ENCODE measurements at regions not wholly inside any gene's neighbourhood (a gene's known extent, or its start where the extent isn't known, plus 50 kb on each side); places are given as distances from the start of the nearest gene placed in this dataset.

- no peak for TF ChIP-seq CTCF (IDR thresholded peaks at IDR 0.05; ENCODE audit: insufficient read depth, low read length)
- H3K4me3 ChIP-seq (ENCODE audit: low read depth, low read length): no peak overlapping the region
Observed at GRCh38 chr4:129550281-129550785, 454.4 kb downstream of the C4orf33 start.

GRCh38 chr4:129561280-129561679 lies 465.3 kb downstream of the C4orf33 start:
- no peak for DNase-seq (ENCODE audit: low read depth)
- no peak for TF ChIP-seq CTCF (IDR thresholded peaks at IDR 0.05; ENCODE audit: insufficient read depth, low read length)
- H3K4me3 ChIP-seq (ENCODE audit: low read depth, low read length): no peak overlapping the region

More at GRCh38 chr4:129550281-129550785, 454.4 kb downstream of the C4orf33 start:
- DNase-seq (ENCODE audit: low read depth): no peak

GRCh38 chr4:129561886-129562671 lies 466.1 kb downstream of the C4orf33 start:
- no peak for DNase-seq (ENCODE audit: low read depth)
- no peak for TF ChIP-seq CTCF (IDR thresholded peaks at IDR 0.05; ENCODE audit: insufficient read depth, low read length)

GRCh38 chr4:129565214-129565613 lies 469.3 kb downstream of the C4orf33 start:
- no peak for DNase-seq (ENCODE audit: low read depth)
- H3K4me3 ChIP-seq (ENCODE audit: low read depth, low read length): no peak overlapping the region
- no peak for TF ChIP-seq CTCF (IDR thresholded peaks at IDR 0.05; ENCODE audit: insufficient read depth, low read length)

More at GRCh38 chr4:129561886-129562671, 466.1 kb downstream of the C4orf33 start:
- H3K4me3 ChIP-seq (ENCODE audit: low read depth, low read length): no peak overlapping the region

GRCh38 chr4:129570326-129570725 lies 474.4 kb downstream of the C4orf33 start:
- H3K4me3 ChIP-seq (ENCODE audit: low read depth, low read length): no peak overlapping the region
- no peak for TF ChIP-seq CTCF (IDR thresholded peaks at IDR 0.05; ENCODE audit: insufficient read depth, low read length)
- no peak for DNase-seq (ENCODE audit: low read depth)

DNA sequence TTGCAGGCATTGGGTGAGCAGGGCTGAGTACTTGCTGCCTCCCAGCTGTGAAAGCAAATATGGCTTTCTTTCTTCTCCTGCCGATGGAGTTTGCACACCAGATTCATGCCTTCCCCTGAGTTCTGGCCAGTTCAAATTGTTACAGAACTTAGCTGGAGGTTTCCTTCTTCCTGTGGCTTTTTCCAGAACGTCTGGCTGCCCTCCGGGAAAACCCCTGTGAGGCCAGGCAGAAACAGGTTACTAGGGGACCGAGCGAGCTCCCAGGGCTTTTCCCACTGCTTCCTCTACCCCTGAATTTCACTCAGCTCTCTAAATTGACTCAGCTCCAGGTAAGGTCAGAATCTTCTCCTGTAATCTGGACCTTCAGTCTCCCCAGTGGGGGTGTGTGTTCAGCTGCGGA lies 482.4 kb downstream of the C4orf33 start:
- no peak overlapping the region for H3K4me3 ChIP-seq (ENCODE audit: low read depth, low read length)
- TF ChIP-seq CTCF (IDR thresholded peaks at IDR 0.05; ENCODE audit: insufficient read depth, low read length): no peak
- no peak for DNase-seq (ENCODE audit: low read depth)
